ENCODE measurements at regions not wholly inside any gene's neighbourhood (a gene's known extent, or its start where the extent isn't known, plus 50 kb on each side); places are given as distances from the start of the nearest gene placed in this dataset.

DNA sequence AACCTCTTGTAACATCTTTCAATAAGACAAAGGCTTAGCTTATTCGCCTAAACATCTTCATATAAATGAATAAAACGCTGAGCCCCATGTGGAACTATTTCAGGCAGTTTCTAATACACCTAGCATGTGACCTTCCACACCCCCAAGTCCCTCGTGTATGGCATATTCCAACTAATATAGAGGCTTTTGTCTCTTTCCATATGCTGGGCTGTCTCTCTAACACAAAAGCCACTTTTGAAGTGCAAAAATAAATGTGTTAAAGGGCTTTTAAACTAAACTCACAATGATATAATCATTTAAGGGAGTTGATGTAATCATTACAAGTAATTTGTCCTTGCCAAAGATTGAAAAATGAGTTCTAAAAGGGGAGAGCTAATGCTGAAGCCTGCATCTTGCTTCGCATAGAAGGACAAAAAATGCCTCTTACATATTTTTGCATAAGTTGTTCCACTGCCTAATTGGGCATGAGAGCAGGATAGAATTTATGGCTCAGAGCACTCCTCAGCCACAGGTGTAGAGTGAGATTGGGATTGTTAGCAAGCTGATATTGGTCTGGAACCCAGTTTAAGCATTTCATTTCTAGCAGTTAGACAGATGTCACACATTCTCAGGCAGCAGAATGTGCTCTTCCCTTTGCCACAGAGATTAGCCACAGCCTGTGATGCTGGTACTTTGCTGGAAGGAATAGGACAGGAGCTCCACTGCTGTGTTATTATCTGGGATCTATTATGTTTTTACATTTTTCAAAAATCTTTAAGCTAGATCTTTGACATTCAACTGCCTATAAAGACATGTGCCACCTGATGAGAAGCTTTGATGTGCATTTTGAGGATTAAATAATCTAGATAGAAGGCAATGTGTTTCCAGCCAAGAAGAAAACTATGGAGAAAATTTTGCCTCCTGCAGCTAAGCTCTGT, 1044.4 kb downstream of the ADGRL2 start:
- Mint-ChIP-seq H3K4me1 (peaks cover 68% of the 10 kb centered on the region), H3K36me3 (no peaks in the 10 kb centered on the region), H3K4me3 (no peak overlapping the region), H3K9me3 (no peaks in the 10 kb centered on the region), H3K27me3 (ENCODE audit: low read depth) (no peaks in the 10 kb centered on the region), H3K27ac (peak overlapping the region; percentile 44)
- no peak for DNase-seq (ENCODE audit: low spot score)
- ChIA-PET POLR2A (no interaction called here), CTCF (interaction anchor here (0.9 kb wide), 1 partner anchor 70 kb away, joined by 3 read pairs; no protein-coding TSS in a partner anchor)
- TF ChIP-seq, protein P1, sequence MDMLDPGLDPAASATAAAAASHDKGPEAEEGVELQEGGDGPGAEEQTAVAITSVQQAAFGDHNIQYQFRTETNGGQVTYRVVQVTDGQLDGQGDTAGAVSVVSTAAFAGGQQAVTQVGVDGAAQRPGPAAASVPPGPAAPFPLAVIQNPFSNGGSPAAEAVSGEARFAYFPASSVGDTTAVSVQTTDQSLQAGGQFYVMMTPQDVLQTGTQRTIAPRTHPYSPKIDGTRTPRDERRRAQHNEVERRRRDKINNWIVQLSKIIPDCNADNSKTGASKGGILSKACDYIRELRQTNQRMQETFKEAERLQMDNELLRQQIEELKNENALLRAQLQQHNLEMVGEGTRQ (CRISPR knock-in tag; IDR thresholded peaks at IDR 0.05): no peak
- TF ChIP-seq JUN (CRISPR knock-in tag; IDR thresholded peaks at IDR 0.05) (no peak), GABPB1 (CRISPR knock-in tag; IDR thresholded peaks at IDR 0.05) (no peak), SP1 (CRISPR knock-in tag; conservative IDR thresholded peaks at IDR 0.05) (no peak), ZNF317 (CRISPR knock-in tag; IDR thresholded peaks at IDR 0.05; ENCODE audit: borderline replicate concordance, low read depth) (no peak)
- TF ChIP-seq, protein P2, sequence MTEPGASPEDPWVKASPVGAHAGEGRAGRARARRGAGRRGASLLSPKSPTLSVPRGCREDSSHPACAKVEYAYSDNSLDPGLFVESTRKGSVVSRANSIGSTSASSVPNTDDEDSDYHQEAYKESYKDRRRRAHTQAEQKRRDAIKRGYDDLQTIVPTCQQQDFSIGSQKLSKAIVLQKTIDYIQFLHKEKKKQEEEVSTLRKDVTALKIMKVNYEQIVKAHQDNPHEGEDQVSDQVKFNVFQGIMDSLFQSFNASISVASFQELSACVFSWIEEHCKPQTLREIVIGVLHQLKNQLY (CRISPR knock-in tag; IDR thresholded peaks at IDR 0.05): no peak
- TF ChIP-seq, protein P3, sequence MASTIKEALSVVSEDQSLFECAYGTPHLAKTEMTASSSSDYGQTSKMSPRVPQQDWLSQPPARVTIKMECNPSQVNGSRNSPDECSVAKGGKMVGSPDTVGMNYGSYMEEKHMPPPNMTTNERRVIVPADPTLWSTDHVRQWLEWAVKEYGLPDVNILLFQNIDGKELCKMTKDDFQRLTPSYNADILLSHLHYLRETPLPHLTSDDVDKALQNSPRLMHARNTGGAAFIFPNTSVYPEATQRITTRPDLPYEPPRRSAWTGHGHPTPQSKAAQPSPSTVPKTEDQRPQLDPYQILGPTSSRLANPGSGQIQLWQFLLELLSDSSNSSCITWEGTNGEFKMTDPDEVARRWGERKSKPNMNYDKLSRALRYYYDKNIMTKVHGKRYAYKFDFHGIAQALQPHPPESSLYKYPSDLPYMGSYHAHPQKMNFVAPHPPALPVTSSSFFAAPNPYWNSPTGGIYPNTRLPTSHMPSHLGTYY (CRISPR knock-in tag; IDR thresholded peaks at IDR 0.05): no peak
- TF ChIP-seq, protein P4, sequence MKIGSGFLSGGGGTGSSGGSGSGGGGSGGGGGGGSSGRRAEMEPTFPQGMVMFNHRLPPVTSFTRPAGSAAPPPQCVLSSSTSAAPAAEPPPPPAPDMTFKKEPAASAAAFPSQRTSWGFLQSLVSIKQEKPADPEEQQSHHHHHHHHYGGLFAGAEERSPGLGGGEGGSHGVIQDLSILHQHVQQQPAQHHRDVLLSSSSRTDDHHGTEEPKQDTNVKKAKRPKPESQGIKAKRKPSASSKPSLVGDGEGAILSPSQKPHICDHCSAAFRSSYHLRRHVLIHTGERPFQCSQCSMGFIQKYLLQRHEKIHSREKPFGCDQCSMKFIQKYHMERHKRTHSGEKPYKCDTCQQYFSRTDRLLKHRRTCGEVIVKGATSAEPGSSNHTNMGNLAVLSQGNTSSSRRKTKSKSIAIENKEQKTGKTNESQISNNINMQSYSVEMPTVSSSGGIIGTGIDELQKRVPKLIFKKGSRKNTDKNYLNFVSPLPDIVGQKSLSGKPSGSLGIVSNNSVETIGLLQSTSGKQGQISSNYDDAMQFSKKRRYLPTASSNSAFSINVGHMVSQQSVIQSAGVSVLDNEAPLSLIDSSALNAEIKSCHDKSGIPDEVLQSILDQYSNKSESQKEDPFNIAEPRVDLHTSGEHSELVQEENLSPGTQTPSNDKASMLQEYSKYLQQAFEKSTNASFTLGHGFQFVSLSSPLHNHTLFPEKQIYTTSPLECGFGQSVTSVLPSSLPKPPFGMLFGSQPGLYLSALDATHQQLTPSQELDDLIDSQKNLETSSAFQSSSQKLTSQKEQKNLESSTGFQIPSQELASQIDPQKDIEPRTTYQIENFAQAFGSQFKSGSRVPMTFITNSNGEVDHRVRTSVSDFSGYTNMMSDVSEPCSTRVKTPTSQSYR (CRISPR knock-in tag; IDR thresholded peaks at IDR 0.05): no peak
- TF ChIP-seq, protein P5, sequence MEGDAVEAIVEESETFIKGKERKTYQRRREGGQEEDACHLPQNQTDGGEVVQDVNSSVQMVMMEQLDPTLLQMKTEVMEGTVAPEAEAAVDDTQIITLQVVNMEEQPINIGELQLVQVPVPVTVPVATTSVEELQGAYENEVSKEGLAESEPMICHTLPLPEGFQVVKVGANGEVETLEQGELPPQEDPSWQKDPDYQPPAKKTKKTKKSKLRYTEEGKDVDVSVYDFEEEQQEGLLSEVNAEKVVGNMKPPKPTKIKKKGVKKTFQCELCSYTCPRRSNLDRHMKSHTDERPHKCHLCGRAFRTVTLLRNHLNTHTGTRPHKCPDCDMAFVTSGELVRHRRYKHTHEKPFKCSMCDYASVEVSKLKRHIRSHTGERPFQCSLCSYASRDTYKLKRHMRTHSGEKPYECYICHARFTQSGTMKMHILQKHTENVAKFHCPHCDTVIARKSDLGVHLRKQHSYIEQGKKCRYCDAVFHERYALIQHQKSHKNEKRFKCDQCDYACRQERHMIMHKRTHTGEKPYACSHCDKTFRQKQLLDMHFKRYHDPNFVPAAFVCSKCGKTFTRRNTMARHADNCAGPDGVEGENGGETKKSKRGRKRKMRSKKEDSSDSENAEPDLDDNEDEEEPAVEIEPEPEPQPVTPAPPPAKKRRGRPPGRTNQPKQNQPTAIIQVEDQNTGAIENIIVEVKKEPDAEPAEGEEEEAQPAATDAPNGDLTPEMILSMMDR (IDR thresholded peaks at IDR 0.05): no peak
- TF ChIP-seq, protein P6, sequence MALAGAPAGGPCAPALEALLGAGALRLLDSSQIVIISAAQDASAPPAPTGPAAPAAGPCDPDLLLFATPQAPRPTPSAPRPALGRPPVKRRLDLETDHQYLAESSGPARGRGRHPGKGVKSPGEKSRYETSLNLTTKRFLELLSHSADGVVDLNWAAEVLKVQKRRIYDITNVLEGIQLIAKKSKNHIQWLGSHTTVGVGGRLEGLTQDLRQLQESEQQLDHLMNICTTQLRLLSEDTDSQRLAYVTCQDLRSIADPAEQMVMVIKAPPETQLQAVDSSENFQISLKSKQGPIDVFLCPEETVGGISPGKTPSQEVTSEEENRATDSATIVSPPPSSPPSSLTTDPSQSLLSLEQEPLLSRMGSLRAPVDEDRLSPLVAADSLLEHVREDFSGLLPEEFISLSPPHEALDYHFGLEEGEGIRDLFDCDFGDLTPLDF (CRISPR knock-in tag; IDR thresholded peaks at IDR 0.05): no peak
- peak; percentile 14; the same call in 1 of the 2 replicates for ATAC-seq

DNA sequence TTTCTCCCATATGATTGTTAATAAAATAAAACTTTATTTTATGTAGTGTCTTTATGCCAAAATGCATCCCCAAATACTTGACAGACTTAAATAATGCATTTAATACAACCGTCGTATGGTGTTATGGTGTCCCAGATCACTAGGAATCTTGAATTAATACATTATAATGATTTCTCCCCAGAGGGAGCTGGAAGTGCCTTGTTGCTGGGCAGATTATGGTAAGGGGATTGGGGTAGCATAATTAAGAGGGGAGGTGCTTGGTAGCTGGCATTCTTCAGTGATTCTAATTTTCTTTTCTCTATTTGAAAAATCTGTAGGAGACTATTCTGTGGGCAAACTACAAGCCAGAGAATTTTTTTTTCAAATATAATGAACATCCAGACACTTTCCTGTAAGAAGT, 1043.7 kb downstream of the ADGRL2 start:
- H3K27ac Mint-ChIP-seq: no peak overlapping the region
- no peak for TF ChIP-seq ZNF121 (CRISPR knock-in tag; IDR thresholded peaks at IDR 0.05)
- TF ChIP-seq, protein P3 (CRISPR knock-in tag; IDR thresholded peaks at IDR 0.05): no peak
- TF ChIP-seq KAT7 (CRISPR knock-in tag; IDR thresholded peaks at IDR 0.05; ENCODE audit: borderline replicate concordance): no peak
- no peak for TF ChIP-seq IRF2 (CRISPR knock-in tag; IDR thresholded peaks at IDR 0.05; ENCODE audit: borderline replicate concordance, low read depth)
- TF ChIP-seq ZNF138 (CRISPR knock-in tag; conservative IDR thresholded peaks at IDR 0.05): no peak
- TF ChIP-seq JUN (CRISPR knock-in tag; IDR thresholded peaks at IDR 0.05): no peak
- TF ChIP-seq, protein P7, sequence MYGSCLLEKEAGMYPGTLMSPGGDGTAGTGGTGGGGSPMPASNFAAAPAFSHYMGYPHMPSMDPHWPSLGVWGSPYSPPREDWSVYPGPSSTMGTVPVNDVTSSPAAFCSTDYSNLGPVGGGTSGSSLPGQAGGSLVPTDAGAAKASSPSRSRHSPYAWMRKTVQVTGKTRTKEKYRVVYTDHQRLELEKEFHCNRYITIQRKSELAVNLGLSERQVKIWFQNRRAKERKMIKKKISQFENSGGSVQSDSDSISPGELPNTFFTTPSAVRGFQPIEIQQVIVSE (CRISPR knock-in tag; IDR thresholded peaks at IDR 0.05; ENCODE audit: borderline replicate concordance): no peak
- no peak for TF ChIP-seq CBFB (CRISPR knock-in tag; IDR thresholded peaks at IDR 0.05; ENCODE audit: low read depth)
- TF ChIP-seq, protein P5 (IDR thresholded peaks at IDR 0.05): no peak

More for the DNA sequence above, 1043.7 kb downstream of the ADGRL2 start:
- Mint-ChIP-seq H3K4me1 (peaks cover 71% of the 10 kb centered on the region), H3K9me3 (no peaks in the 10 kb centered on the region), H3K27me3 (ENCODE audit: low read depth) (no peaks in the 10 kb centered on the region), H3K4me3 (no peak overlapping the region), H3K36me3 (no peaks in the 10 kb centered on the region)
- DNase-seq (ENCODE audit: low spot score): no peak
- ChIA-PET CTCF (interaction anchor here (0.9 kb wide), 1 partner anchor 69 kb away, joined by 3 read pairs; no protein-coding TSS in a partner anchor), POLR2A (no interaction called here)
- no peak for ATAC-seq
